SK-N-SH (cell line): ENCODE measurements at regions not wholly inside any gene's neighbourhood (a gene's known extent, or its start where the extent isn't known, plus 50 kb on each side); places are given as distances from the start of the nearest gene placed in this dataset.

ENCODE experiments used
- CHD2 ChIP-seq: fragments of 150-350 bp; IDR thresholded peaks from 2 replicates; pipeline ENCODE4 v1.6.1; 2018; ENCODE audit warnings: low read length; ENCODE audit not compliant: partially characterized antibody
- CTCF ChIP-seq: fragments of 200-600 bp; sonication (generic); IDR thresholded peaks from 2 replicates; pipeline ENCODE4 v1.6.1; 2017; ENCODE audit warnings: antibody characterized with exemption, mild to moderate bottlenecking, moderate library complexity
- EP300 ChIP-seq, 2 experiments: IDR thresholded peaks; 2 replicates each; pipeline versions ENCODE4 v1.4.0 to v1.6.1; 2012; ENCODE audit warnings: borderline replicate concordance in 1 of 2, low read depth in 1 of 2, low read length in 1 of 2
- JUND ChIP-seq: IDR thresholded peaks from 2 replicates; pipeline ENCODE4 v1.4.0; 2012
- MAX ChIP-seq: IDR thresholded peaks from 2 replicates; pipeline ENCODE4 v1.4.0; 2012; ENCODE audit warnings: low read depth
- MXI1 ChIP-seq: IDR thresholded peaks from 2 replicates; pipeline ENCODE4 v1.6.1; 2012; ENCODE audit warnings: mild to moderate bottlenecking, low read depth, low read length, improper control_type of control experiment
- POLR2AphosphoS5 ChIP-seq: IDR thresholded peaks from 2 replicates; pipeline ENCODE4 v1.6.1; 2012; ENCODE audit warnings: low read depth, low read length
- RFX5 ChIP-seq: IDR thresholded peaks from 2 replicates; pipeline ENCODE4 v1.6.1; 2012; ENCODE audit warnings: mild to moderate bottlenecking, improper control_type of control experiment, low read length
- TAF1 ChIP-seq: IDR thresholded peaks from 2 replicates; pipeline ENCODE4 v1.6.1; 2012; ENCODE audit warnings: low read depth, mild to moderate bottlenecking, low read length, moderate library complexity, borderline replicate concordance
- USF2 ChIP-seq: fragments of 150-350 bp; IDR thresholded peaks from 2 replicates; pipeline ENCODE4 v1.6.1; 2017; ENCODE audit warnings: antibody characterized with exemption, low read length, low read depth, borderline replicate concordance

GRCh38 chr9:108351571-108351970, 504.2 kb downstream of the ACTL7B start:
- no peak for TF ChIP-seq CTCF
- no peak for TF ChIP-seq MAX
- TF ChIP-seq EP300 (IDR thresholded peaks at IDR 0.05; ENCODE audit: borderline replicate concordance in 1 of 2, low read depth in 1 of 2, low read length in 1 of 2), result no peak
- TF ChIP-seq TAF1, result no peak
- no peak for TF ChIP-seq JUND
- TF ChIP-seq CHD2, result no peak
- no peak for TF ChIP-seq POLR2AphosphoS5
- no peak for TF ChIP-seq MXI1
- no peak for TF ChIP-seq USF2
- TF ChIP-seq RFX5, result no peak
